ENCODE measurements at regions not wholly inside any gene's neighbourhood (a gene's known extent, or its start where the extent isn't known, plus 50 kb on each side); places are given as distances from the start of the nearest gene placed in this dataset.

DNA sequence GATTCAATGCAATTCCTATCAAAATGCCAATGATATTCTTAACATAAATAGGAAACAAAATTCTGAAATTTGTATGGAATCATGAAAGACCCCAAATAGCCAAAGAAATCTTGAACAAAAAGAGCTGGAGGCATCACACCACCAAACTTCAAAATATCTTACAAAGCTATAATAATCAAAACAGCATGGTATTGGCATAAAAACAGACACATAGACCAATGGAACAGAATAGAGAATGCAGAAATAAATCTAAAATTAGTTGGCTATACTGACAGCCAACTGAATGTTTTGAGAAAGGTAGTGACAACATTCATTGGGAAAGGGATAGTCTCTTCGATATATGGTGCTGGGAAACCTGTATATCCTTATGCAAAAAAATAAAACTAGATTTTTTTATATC, 121.9 kb upstream of the ASCC3 start:
- TF ChIP-seq CTCF (IDR thresholded peaks at IDR 0.05; ENCODE audit: borderline replicate concordance), result no peak
- no peak for DNase-seq
- Histone ChIP-seq H3K4me3 (no peak overlapping the region), H3K36me3 (no peaks in the 10 kb centered on the region), H3K27me3 (ENCODE audit: low read depth) (no peaks in the 10 kb centered on the region), H3K4me1 (no peaks in the 10 kb centered on the region), H3K9me3 (replicated peaks) (peaks cover 25% of the 10 kb centered on the region), H3K27ac (replicated peaks) (no peak overlapping the region)
- intact Hi-C loops (cut with micrococcal nuclease), result no loop called here

DNA sequence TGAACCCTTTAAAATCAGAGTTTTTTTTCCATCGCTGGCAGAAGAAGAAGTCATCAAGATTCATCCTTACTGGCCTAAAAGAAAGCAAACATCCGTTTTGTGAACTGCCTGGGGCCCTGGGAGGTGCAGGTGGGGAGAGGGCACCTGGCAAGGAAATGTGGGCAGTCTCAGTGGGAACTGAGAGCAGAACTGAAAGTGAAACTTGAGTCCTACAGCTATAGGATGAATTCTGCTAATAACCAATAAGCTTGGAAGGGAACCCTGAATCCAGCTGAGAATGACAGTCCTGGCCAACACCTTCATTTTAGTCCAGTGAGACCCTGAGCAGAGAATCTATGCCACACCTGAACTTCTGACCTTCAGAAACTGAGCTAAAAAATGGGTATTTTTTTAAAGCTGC, 130.1 kb upstream of the ASCC3 start:
- Histone ChIP-seq H3K4me3 (no peak overlapping the region), H3K9me3 (replicated peaks) (no peaks in the 10 kb centered on the region), H3K4me1 (no peaks in the 10 kb centered on the region), H3K27ac (replicated peaks) (no peak overlapping the region), H3K36me3 (no peaks in the 10 kb centered on the region), H3K27me3 (ENCODE audit: low read depth) (no peaks in the 10 kb centered on the region)
- no peak for TF ChIP-seq CTCF (IDR thresholded peaks at IDR 0.05; ENCODE audit: borderline replicate concordance)
- no peak for DNase-seq
- intact Hi-C loops (cut with micrococcal nuclease), result no loop called here

GRCh38 chr6:101013612-101014195, 132.6 kb upstream of the ASCC3 start:
- H3K27ac ChIP-seq (replicated peaks), result no peak overlapping the region
- no peaks in the 10 kb centered on the region for H3K36me3 ChIP-seq
- no peak for DNase-seq
- no peaks in the 10 kb centered on the region for H3K27me3 ChIP-seq (ENCODE audit: low read depth)
- intact Hi-C loops (cut with micrococcal nuclease), result no loop called here
- no peak for TF ChIP-seq CTCF (IDR thresholded peaks at IDR 0.05; ENCODE audit: borderline replicate concordance)
- H3K4me1 ChIP-seq, result no peaks in the 10 kb centered on the region
- H3K4me3 ChIP-seq, result no peak overlapping the region
- H3K9me3 ChIP-seq (replicated peaks), result no peaks in the 10 kb centered on the region

GRCh38 chr6:101015541-101015940, 134.4 kb upstream of the ASCC3 start:
- H3K27me3 ChIP-seq (ENCODE audit: low read depth), result no peaks in the 10 kb centered on the region
- no peak overlapping the region for H3K4me3 ChIP-seq
- no peak overlapping the region for H3K27ac ChIP-seq (replicated peaks)
- intact Hi-C loops (cut with micrococcal nuclease), result no loop called here
- H3K9me3 ChIP-seq (replicated peaks), result no peaks in the 10 kb centered on the region
- no peak for DNase-seq
- TF ChIP-seq CTCF (IDR thresholded peaks at IDR 0.05; ENCODE audit: borderline replicate concordance), result no peak
- H3K4me1 ChIP-seq, result no peaks in the 10 kb centered on the region
- H3K36me3 ChIP-seq, result no peaks in the 10 kb centered on the region

GRCh38 chr6:101016163-101016562, 135.0 kb upstream of the ASCC3 start:
- no peak for DNase-seq
- Histone ChIP-seq H3K4me3 (no peak overlapping the region), H3K4me1 (no peaks in the 10 kb centered on the region), H3K27ac (replicated peaks) (no peak overlapping the region), H3K36me3 (no peaks in the 10 kb centered on the region), H3K27me3 (ENCODE audit: low read depth) (no peaks in the 10 kb centered on the region), H3K9me3 (replicated peaks) (no peaks in the 10 kb centered on the region)
- intact Hi-C loops (cut with micrococcal nuclease), result no loop called here
- no peak for TF ChIP-seq CTCF (IDR thresholded peaks at IDR 0.05; ENCODE audit: borderline replicate concordance)
